ENCODE measurements at regions not wholly inside any gene's neighbourhood (a gene's known extent, or its start where the extent isn't known, plus 50 kb on each side); places are given as distances from the start of the nearest gene placed in this dataset.
"Not testable (repeated sequence)": the region's sequence is repeated elsewhere in the genome, so short reads cannot be mapped to it uniquely, and the experiment has no call there.

DNA sequence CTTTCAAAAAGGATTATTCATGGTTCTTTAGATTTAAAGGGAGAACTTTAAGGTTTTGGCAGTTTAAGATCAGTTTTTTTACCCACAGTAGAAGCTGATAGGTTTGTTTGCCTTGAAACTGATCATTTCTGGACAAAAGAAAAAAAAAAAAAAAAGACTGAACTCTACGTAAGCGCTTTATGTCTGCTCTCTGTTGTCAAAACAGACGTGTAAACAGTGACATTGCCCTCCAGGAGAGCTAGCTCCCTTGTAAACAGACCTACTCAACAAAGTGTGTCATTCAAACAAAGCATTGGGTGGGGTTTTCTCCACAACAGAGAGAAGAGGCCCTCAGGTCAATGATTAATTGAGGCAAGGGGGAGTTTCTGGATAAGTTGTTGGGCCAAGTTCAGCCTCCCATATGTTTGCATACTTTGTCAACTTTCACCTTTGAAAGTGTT, 568.1 kb upstream of the LRRN3 start:
- peak; percentile 94 for DNase-seq

DNA sequence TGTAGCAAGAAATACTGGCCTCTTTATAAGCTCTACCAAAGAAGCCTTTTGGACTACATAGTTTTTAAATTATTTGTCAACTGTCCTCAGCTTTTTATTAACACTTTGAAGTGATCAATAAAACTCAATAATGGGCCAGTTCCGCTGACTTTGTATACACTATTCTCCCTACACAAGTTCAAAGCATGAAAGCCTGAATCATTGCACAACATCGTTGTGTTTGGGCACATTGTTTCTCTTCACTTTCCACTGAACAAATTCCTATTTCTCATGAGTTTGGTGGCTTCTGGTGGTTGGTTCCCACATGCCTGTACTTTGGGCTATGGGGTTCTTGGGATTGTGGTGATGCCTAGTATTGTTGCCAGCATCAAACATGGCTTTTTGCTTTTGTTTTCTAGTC, 561.8 kb upstream of the LRRN3 start:
- no peak for DNase-seq

DNA sequence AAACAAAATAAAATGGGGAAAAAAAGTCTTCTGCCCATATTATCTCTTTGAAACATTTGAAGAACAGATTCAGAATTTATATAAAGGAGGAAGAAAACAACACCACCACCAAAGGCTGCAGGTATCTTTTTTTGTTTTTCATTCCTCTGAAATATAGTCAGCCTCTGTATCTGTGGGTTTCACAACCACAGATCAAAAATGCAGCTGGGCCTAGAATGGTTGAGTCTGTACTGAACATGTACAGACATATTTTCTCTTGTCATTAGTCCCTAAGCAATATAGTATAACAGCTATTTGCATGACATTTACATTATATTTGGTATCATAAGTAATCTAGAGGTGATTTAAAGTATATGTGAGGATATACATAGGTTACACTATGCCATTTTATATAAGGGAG, 559.7 kb upstream of the LRRN3 start:
- no peak for DNase-seq

DNA sequence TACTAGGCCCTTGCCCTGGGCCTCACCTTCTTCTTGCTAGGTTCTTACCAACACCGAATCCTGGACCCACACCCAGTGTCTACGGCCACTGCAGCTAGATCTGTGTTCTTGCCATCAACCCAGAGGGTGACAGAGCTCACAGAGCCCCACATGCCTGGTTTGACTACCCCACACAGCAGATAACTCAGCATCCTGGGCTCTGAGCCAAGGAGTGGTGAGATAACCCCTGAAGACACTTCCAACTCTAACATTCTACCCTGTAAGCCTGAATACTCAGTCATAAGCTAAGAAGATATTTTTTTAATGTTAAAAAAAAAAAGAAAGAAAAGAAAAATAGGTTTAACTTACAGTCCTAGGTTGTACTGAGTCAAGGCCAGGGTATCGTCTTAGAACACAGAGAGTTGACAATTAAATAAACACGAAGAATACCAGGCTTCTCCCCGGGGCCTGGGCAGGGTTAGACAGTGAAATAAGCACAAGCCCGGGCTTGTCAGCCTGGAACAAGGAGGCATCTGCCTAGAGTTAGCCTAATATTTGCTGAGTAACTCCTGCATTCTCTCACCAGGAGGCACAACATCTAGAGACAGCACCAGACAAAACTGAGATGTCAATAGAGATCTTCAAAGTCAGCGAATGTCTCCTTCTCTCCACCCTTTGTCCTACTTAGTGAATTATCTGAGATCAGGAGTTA, 556.5 kb upstream of the LRRN3 start:
- DNase-seq = peak; percentile 93

DNA sequence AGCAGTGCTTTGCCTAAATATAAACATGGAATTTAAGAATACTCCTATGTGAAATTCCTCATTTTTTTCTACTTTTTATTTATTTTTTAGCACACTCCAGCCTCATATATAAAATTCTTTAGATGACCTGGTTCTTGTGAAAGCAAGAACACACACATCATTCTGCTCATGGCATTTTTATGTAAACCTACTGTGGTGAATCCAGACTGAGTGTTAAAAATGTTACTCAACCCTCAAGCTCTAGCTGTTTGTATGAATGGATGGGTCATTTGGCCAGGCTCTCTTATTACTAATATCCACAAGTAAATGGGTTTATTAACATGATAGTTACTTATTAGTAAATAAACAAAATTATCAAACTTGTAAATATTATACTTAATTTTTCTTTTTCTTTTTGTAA, 551.7 kb upstream of the LRRN3 start:
- no peak for DNase-seq

DNA sequence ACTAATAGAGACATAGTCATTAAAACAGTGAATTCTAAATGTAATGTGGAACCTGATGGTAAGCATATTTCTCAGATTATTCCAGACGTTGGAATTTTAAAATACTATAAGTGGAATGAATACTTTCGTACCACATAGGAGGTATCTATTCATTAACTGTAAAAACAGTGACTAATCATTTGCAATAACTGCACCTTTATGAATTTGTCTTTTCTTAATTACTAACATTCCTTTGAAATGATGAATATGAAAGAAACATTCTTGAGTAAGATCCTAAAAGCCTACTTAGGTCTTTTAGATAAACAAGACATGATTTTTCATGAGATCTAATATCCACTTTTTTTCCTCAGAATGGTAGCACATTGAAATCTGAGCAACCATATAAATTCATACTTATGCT, 549.0 kb upstream of the LRRN3 start:
- DNase-seq = no peak

DNA sequence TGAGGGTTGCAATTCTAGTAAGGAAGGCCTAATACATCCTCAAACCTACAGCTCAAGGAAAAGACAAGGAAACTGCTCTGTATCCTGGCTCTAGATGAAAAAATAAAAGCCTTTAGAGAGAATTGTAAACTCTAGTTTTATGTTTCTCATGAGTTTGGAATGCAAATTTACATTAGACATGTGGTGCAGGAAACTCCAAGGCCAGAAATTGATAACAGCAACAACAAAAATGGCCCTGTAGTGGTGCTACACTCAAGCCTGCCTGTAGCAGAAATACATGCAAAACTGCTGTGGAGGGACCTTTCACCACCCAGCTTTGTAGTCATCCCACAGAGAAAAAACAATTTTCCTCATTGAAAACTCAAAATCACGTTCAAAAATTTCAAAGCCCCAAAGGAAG, 546.7 kb upstream of the LRRN3 start:
- no peak for DNase-seq

DNA sequence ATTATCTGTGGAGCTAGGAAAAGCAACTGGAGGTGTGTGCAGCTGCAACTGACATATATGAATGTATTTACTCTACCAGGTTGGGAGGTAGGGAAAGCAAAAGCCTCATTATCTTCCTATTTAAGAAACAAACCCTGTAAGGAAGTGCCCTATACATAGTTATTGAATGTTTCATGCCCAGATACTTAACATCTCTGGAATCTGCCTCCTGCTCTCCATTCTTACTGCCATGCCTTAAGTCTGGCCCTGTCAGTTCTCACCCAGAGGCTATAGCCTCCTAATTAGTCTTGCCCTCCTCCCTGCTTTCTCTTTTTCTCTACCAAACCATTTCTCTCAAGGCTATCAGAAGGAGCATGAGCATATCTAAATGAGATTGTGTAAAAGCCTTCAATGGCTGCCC, 542.6 kb upstream of the LRRN3 start:
- DNase-seq = no peak

DNA sequence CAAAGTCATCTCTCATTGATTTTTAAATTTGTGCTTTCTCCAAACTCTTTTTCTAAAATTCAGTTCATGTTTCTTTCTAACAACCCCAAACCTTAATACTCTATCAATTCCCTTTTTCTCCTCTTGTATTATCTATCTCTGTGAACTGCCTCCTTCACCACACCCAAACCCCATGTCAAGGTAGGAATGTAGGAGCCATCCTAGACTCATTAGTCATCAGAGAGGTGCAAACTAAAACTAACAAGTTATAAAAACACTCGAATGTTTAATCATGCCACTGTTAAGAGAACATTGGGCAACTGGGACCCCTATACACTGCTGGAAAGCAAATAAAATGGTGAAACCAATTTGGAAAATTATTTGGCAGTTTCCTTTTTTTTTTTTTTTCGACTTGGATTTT, 533.8 kb upstream of the LRRN3 start:
- no peak for DNase-seq

DNA sequence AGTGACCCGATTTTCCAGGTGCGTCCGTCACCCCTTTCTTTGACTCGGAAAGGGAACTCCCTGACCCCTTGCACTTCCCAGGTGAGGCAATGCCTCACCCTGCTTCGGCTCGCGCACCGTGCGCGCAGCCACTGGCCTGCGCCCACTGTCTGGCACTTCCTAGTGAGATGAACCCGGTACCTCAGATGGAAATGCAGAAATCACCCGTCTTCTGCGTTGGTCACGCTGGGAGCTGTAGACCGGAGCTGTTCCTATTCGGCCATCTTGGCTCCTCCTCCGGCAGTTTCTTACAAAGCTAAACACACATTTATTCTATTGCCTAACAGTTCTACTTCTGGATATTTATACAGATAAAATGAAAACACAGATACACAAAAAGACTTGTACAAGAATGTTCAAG, 527.6 kb upstream of the LRRN3 start:
- not testable (repeated sequence) for DNase-seq

DNA sequence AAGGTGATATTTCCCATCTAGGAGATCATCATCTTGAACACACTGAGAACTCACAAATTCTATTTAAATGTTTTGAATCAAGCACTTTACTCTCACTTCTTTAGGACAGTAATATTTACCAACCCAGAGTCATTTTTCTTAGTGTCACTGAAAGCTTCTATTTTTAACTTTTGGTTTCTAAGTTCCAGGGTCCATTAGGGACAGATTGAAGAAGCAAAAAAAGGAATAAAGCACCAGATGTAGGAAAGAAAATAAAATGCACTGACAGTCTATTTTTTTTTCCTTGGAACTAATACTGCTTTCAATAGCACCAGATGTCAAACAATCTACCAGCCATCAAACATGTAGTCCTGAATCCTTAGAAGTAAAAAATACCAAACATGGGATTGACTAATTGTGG, 526.7 kb upstream of the LRRN3 start:
- DNase-seq = no peak

DNA sequence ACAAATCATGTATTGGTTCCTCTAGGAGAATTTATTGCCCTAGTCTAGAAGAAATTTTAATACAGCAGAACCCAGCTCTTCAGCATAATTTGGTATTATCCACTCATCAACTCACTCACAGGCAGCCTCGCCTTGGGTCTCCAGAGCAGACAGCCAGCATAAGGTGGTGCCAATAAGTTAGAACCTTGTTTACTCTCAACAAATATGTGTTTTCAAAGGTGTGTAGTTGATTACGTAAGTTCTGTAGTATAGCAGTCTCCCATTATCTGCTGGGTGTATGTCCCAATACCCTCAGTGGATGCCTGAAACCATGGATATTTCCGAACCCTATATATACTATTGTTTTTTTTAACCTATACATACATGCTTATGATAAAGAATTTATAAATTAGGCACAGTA, 522.5 kb upstream of the LRRN3 start:
- DNase-seq = no peak

DNA sequence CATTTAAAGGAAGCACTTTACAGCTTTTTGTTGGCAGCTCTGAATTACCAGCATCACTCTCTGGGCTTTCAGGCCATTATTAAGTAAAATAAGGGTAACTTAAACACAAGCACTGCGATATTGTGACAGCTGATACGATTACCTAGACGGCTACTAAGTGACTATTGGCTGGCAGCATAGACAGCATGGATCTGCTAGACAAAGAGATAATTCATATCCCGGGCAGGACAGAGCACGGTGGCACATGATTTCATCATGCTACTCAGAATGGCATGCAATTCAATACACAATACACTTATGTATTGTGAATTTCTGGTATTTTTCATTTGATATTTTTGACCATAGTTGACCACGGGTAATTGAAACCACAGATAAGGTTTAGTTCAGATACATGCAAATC, 522.0 kb upstream of the LRRN3 start:
- DNase-seq = peak; percentile 64

DNA sequence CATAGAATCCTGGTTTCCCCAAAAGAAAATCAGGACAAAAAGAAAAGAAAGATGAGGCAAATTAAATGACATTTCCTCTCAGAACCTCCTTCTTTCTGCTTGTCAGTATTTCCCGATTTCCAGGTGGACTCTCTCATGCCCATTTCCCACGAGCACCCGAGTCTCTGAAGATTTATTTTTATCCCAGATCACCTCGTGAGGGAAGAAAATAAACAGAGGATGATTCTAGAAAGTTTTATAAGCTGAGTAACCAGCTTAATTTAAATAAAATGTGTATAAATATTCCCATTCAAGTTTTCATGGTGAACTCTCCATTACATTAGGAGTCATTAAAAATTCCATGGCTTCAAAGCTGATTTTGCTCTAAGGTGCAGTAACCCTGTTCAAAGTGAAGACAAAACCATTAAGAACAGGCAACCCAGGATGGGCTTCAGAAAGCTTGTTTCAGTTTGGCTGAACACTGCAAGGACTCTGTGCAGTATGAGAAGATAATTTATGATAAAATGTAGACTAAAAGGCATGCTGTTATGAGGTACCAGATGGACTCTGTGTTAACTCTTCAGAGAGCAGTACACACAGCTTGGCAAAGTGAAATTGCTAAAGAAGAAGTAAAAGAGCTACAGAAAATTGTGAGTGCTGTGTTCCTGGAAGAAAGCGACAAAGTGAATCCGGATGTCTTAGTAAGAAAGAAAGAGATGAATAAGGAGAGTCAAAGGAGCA, 521.3 kb upstream of the LRRN3 start:
- peak; percentile 14 for DNase-seq

DNA sequence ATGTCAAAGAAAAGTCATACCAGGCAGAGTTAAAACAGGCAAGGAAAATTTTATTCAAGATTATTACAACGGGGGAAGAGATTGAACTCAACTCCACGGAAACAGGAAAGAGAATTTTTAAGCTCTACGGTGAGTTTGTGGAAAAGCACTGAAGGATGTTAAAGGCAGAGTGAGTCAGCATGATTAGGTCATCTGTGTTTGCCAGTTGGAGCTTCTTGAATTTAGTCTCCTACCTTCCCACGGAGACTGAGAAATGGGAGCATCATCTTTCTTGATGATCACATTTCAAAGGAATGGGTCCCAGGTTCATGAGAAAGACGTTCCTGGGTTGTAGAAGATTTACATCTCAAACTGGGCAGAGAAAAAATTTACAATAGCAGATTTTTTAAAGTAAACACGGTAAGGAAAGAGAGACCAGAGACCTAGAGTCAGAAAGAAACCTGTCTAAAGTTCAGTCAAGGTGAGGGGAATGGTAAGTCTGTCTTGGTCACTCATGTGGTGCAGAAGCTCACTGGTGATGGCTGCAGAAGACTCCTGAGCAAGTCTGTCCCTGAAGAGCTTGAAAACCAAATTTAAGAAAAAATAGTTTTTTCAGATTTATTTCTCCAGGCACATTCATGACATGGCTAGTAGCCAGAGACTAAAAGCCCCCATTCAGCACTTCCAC, 516.9 kb upstream of the LRRN3 start:
- DNase-seq = no peak

DNA sequence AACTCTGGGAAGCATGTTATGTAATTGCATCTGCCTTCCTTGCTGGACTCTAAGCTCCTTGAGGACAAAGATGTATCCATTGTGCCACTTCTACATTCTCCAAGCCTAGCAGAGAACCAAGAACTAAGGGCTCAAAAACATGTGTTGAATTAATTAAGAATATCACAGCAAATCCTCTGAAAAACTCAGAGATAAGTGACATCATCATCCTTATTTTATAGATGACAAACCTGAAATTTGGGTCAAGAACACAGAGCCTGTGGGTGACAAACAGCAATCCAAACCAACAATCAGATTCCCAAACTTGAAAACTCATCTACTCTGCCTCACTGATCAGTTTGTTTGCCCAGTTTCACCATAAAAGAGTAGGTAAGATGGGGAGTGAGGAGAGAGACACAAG, 503.6 kb upstream of the LRRN3 start:
- no peak for DNase-seq

DNA sequence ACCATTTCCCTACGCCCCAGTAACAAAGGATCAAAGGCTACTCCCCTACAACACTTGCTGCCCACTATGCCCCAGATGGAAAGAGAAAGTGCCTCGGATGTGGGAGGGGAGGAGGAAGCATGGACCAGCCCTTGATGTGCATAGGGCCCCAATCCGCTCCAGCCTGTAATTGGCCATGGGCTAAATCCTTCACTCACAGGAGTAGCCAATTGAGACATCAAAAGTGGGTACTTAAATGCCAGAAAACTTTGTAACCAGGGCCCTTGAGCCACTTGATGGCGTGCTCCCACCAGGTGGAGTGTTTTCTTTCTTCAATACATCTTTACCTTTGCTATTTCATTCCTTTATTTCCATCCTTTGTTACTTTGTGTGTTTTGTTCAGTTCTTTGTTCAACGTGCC, 500.5 kb upstream of the LRRN3 start:
- DNase-seq = peak; percentile 7

DNA sequence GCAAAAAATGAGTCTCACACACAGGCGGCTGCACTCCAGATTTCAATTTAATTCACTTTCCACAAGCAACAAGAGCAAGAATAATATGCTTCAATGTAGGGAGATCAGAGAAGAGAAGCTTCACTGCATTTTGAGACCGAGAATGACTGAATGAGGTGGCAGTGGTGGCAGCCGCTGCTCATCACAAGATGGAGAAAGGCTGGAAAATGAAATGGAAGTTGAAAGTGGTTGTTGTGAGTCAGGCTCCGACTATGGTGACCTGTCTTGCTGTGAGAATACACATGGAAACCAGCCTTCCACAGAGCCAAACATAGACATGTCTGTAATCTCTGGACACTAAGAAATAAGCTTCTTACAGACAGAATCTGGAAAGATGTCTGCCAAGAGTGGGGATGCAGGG, 499.6 kb upstream of the LRRN3 start:
- no peak for DNase-seq

DNA sequence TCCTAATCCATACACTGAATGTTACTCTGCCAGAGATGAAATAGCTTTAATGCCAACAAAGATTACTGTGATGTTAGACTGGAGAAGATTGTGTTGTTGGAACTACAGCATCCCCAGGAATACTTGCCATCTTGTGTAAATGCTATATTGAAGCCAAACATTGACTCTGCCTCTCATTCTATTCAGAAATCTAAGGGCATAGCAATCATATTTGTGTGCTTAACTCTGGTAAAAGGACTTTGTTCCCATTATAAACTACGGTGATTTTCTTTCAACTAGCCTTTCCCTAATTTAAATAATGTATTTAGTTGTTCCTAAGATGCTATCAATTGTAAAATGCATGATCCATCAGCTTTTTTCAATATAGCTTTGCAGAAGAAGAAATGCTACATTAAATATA, 498.4 kb upstream of the LRRN3 start:
- no peak for DNase-seq

DNA sequence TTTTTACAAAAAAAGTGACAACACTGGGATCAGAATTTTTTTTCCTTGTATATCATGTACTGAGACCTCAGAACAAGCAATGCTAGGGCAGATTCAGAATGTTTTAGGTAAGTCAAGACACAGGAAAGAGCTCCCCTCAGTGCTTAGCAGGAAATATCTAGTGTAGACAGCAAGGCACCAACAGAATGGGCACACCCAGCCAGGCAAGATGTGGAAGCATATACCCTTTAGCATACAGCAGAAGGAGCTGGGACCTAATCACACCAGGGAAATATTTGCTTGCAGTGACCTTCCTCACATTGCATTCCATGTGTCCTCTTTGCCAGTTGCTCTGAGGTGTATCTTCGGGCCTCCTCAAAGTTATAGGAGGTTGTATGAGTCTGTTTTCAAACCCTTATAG, 497.6 kb upstream of the LRRN3 start:
- DNase-seq = no peak

DNA sequence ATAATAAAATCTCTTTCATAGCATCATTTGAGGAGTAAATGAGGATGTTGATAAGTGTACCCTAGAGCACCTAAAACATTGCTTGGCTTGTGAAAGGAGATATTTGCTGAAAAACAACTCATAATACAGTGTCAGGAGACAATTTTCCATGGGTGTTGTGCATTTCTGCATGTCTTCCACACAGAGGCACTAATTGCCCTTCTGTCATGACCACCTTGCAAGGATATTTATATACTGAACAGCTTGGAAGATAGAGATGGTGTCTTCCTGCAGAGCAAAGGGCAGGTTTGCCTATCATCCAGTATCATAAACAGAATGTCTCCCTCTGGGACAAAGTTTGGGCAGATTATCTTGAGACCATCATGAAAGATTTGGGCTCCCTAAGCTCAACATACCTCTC, 495.2 kb upstream of the LRRN3 start:
- DNase-seq = peak; percentile 29

DNA sequence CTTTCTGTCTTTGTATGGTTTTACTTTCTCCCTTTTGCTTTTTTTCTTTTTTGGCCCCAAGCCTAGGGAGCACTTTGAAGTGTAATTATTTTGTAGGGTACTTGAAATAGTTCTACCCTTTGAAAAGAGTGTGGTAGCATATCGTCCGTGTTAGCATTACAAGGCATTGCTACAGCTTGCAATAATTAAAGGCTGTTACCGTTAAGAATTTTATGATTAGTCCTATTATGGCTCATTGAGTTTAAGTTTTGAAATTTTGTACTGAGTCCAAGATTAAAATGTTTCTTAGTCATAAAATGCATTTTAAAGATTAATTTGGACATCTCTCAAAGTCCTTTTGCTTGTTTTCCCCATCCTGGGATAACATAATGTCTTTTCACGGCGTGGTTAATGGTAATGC, 490.0 kb upstream of the LRRN3 start:
- DNase-seq = no peak

DNA sequence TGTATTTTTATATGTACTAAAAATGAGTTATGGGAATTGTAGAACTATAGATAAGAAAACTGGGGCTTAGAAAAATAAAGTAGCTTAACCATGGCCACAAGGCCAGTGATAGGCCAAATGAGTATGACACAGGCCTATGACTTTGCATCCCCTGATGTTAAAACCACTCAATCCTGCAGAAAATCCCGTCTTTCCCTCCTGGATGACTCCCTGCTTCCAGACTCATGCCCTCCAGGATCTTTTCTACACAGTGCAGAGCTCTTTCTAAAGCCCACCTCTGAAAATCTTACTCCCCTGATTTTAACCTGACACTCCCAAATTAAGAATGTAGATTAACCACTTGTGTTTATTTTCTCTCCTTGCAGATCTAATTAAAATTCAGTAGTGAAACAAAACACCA, 489.2 kb upstream of the LRRN3 start:
- DNase-seq = no peak

DNA sequence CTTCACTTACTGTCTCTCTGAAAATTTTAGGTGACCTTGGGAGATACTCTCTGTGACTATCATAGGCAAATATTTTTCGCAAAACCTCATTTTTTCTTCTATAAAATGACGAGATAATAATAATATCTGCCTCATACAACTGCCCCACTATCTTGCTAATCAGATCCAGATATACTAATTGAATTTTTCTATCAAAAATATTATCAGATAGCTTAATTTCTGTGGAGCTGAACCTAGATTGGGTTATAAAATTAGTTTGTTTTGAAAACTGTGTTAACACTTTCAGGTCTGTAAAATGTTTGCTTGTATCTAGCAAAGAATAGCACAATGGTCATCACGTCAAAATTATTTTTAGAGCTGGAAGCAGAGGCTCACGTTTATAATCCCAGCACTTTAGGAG, 486.7 kb upstream of the LRRN3 start:
- DNase-seq = no peak

Data from NCI-H146 (cell line).